ENCODE measurements at regions not wholly inside any gene's neighbourhood (a gene's known extent, or its start where the extent isn't known, plus 50 kb on each side); places are given as distances from the start of the nearest gene placed in this dataset.

- Mint-ChIP-seq H3K36me3 (ENCODE audit: low read depth) (no peaks in the 10 kb centered on the region), H3K27ac (peak overlapping the region; percentile 83), H3K27me3 (peaks cover 27% of the 10 kb centered on the region), H3K4me1 (ENCODE audit: low read depth) (peaks cover 44% of the 10 kb centered on the region), H3K9me3 (no peaks in the 10 kb centered on the region), H3K4me3 (no peak overlapping the region)
- intact Hi-C loops (cut with micrococcal nuclease), result loop anchor here (2.0 to 5.0 kb wide), 2 partner anchors 82 to 95 kb away; no protein-coding TSS in a partner anchor
Measured at GRCh38 chr6:43976706-43977403, 150.4 kb downstream of the MRPL14 start.

- H3K9me3 Mint-ChIP-seq, result no peaks in the 10 kb centered on the region
- no peak overlapping the region for H3K27ac Mint-ChIP-seq
- peaks cover 31% of the 10 kb centered on the region for H3K27me3 Mint-ChIP-seq
- intact Hi-C loops (cut with micrococcal nuclease), result loop anchor here (5.0 kb wide), 1 partner anchor 98 kb away; no protein-coding TSS in a partner anchor
- peaks cover 58% of the 10 kb centered on the region for H3K4me1 Mint-ChIP-seq (ENCODE audit: low read depth)
- no peaks in the 10 kb centered on the region for H3K36me3 Mint-ChIP-seq (ENCODE audit: low read depth)
- H3K4me3 Mint-ChIP-seq, result no peak overlapping the region
Measured at GRCh38 chr6:43974643-43975230, 152.5 kb downstream of the MRPL14 start.

- H3K36me3 Mint-ChIP-seq (ENCODE audit: low read depth), result no peaks in the 10 kb centered on the region
- intact Hi-C loops (cut with micrococcal nuclease), result no loop called here
- H3K4me1 Mint-ChIP-seq (ENCODE audit: low read depth), result peaks cover 46% of the 10 kb centered on the region
- no peaks in the 10 kb centered on the region for H3K9me3 Mint-ChIP-seq
- no peak overlapping the region for H3K4me3 Mint-ChIP-seq
- H3K27ac Mint-ChIP-seq, result no peak overlapping the region
- H3K27me3 Mint-ChIP-seq, result peaks cover 37% of the 10 kb centered on the region
Measured at GRCh38 chr6:43973357-43973756, 153.9 kb downstream of the MRPL14 start.

- intact Hi-C loops (cut with micrococcal nuclease), result no loop called here
Measured at GRCh38 chr6:43972913-43973300, 154.3 kb downstream of the MRPL14 start.

DNA sequence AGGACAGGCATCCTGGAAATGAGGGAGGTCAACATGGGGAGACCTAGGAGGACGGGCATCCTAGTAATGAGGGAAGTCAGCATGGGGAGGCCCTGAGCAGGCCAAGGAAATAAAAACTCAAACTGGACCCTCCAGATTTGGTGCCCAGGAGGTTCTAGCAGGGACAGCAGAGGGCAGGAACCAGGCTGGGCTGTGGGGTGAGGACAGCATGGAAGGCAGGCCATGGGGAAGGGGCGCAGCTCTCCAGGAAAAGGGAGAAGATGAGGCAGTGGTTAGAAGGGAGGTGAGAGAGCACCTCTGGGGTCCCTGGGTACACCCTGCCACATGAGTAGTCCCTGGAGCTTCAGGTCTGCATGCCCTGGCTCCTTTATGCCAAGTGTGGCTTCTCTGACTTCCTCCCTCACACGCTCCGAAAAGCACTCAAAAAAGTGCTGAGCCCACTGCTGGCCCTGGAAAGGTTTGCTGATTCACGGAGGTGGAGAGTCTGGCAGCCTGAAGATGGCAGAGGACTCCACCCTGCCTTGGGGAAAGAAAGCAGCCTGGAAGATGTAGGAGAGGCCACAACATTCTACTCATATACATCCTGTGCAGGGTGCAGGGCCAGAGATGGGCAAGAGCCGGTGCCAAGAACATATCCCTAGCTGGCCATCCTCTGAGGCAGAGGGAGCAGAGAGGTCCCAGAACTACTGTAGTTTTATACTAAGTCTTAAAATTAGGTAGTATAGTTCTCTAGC lies 154.9 kb downstream of the MRPL14 start:
- H3K4me1 Mint-ChIP-seq (ENCODE audit: low read depth), result peaks cover 36% of the 10 kb centered on the region
- H3K4me3 Mint-ChIP-seq, result no peak overlapping the region
- no peaks in the 10 kb centered on the region for H3K9me3 Mint-ChIP-seq
- intact Hi-C loops (cut with micrococcal nuclease), result no loop called here
- H3K27ac Mint-ChIP-seq, result peak overlapping the region; percentile 53
- no peaks in the 10 kb centered on the region for H3K36me3 Mint-ChIP-seq (ENCODE audit: low read depth)
- peaks cover 39% of the 10 kb centered on the region for H3K27me3 Mint-ChIP-seq

More at GRCh38 chr6:43972913-43973300, 154.3 kb downstream of the MRPL14 start:
- no peak overlapping the region for H3K4me3 Mint-ChIP-seq
- peak overlapping the region; percentile 53 for H3K27ac Mint-ChIP-seq
- H3K36me3 Mint-ChIP-seq (ENCODE audit: low read depth), result no peaks in the 10 kb centered on the region
- peaks cover 39% of the 10 kb centered on the region for H3K27me3 Mint-ChIP-seq
- peaks cover 41% of the 10 kb centered on the region for H3K4me1 Mint-ChIP-seq (ENCODE audit: low read depth)
- H3K9me3 Mint-ChIP-seq, result no peaks in the 10 kb centered on the region

DNA sequence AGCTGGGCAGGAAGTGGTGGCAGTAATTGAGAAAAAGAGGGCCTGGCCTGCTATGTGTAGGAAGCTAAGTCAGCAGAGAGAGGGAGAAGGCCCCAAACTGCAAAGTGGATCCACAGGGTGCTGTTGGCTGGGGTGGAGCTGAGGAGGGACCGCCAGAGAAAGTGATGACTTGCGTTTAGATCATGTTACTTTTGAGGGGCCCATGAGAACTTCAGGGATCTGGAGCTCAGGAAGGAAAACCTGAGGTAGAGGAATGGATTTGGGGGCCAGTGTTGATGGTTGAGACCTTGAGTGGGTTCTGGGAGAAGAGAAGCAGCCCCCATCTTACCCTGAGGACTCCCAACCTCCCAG lies 155.5 kb downstream of the MRPL14 start:
- intact Hi-C loops (cut with micrococcal nuclease), result no loop called here
- Mint-ChIP-seq H3K4me1 (ENCODE audit: low read depth) (peaks cover 31% of the 10 kb centered on the region), H3K27me3 (peaks cover 39% of the 10 kb centered on the region), H3K27ac (peak overlapping the region; percentile 53), H3K9me3 (no peaks in the 10 kb centered on the region), H3K36me3 (ENCODE audit: low read depth) (no peaks in the 10 kb centered on the region), H3K4me3 (no peak overlapping the region)

DNA sequence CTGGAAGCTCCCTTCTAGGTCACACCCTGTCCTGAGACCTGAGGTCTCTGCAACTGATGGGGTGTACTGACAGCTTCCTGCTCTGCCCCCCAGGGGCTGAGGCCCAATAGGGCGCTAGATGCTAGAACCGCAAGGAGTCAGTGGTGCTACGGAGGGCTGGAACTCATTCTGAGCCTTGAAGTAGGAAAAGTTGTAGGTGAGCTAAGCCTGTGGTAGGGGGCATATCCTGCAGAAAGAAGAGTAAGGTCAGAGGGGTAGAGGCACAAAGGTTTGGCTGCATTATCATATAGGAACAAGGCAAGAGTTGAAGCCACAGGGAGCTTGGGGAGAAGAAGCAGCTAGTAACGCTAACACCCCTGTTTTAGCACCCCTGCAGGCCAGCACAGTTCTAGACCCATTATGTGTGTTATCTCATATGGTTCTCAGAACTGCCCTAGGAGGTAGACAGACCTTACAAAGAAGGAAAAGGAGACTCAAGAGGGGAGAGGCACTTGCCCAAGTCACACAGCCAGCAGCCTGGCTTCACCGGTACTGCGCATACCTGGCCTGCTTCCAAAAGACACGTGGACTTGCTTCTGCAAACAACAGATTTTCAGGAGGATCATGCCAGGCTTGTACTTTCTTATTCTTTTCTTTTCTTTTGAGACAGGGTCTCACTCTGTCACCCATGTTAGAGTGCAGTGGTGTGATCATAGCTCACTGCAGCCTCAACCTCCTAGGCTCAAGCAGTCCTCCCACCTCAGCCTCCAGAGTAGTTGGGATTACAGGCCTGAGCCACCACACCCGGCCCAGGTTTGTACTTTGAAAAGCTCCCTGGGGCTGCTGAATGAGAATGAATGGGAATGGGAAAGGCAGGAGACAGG lies 156.1 kb downstream of the MRPL14 start:
- Mint-ChIP-seq H3K27ac (peak overlapping the region; percentile 65), H3K4me1 (ENCODE audit: low read depth) (peaks cover 28% of the 10 kb centered on the region), H3K9me3 (no peaks in the 10 kb centered on the region), H3K4me3 (no peak overlapping the region), H3K36me3 (ENCODE audit: low read depth) (no peaks in the 10 kb centered on the region), H3K27me3 (peaks cover 41% of the 10 kb centered on the region)
- intact Hi-C loops (cut with micrococcal nuclease), result no loop called here

- peak overlapping the region; percentile 65 for H3K27ac Mint-ChIP-seq
- peaks cover 38% of the 10 kb centered on the region for H3K27me3 Mint-ChIP-seq
- H3K9me3 Mint-ChIP-seq, result no peaks in the 10 kb centered on the region
- peaks cover 30% of the 10 kb centered on the region for H3K4me1 Mint-ChIP-seq (ENCODE audit: low read depth)
- H3K36me3 Mint-ChIP-seq (ENCODE audit: low read depth), result no peaks in the 10 kb centered on the region
- H3K4me3 Mint-ChIP-seq, result no peak overlapping the region
- intact Hi-C loops (cut with micrococcal nuclease), result no loop called here
Measured at GRCh38 chr6:43970068-43970912, 157.0 kb downstream of the MRPL14 start.

GRCh38 chr6:43969158-43969981 lies 157.9 kb downstream of the MRPL14 start:
- H3K27ac Mint-ChIP-seq, result no peak overlapping the region
- H3K4me3 Mint-ChIP-seq, result no peak overlapping the region
- peaks cover 36% of the 10 kb centered on the region for H3K27me3 Mint-ChIP-seq
- no peaks in the 10 kb centered on the region for H3K36me3 Mint-ChIP-seq (ENCODE audit: low read depth)
- peaks cover 37% of the 10 kb centered on the region for H3K4me1 Mint-ChIP-seq (ENCODE audit: low read depth)
- intact Hi-C loops (cut with micrococcal nuclease), result no loop called here
- no peaks in the 10 kb centered on the region for H3K9me3 Mint-ChIP-seq

DNA sequence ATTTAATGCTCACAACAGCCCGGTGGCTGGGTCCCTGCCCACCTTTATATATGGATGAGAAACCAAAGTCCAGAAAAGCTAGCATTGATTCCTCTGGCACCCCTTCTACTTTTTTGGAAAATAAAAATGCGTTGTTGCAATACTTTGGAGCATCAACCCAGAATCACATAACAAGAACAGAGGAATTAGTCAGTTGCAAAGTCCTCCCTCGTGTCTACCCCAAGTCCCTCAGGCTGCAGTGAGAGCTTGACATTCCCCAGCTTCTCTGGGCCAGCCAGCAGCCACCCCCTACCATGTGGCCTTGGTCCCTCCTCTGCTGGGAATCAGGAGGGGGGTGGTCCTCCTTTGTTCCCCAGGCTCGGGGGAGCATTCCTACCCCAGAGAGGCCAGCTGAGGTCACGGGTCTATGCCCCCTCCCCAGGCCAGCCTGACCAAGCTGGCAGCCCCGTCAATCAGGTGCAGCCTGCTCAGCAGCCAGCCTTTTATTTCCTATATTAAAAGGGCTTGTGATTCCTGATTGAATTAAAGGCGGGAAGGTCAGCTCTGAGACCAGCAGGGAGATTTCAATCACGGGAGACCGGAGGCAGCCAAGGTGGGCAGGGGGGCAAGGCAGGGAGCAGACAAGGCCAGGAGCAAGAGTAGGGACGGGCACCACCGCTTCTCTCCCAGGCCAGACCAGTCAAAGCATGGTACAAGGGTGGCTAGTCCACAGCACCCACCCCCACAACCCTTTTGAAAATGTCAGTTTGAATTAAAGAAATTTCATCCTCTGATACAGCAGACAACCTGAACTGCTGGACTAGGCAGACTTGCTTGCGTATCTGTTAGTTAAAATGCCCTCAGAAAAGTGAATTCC lies 158.9 kb downstream of the MRPL14 start:
- H3K4me1 Mint-ChIP-seq (ENCODE audit: low read depth), result peaks cover 39% of the 10 kb centered on the region
- H3K9me3 Mint-ChIP-seq, result no peaks in the 10 kb centered on the region
- H3K4me3 Mint-ChIP-seq, result no peak overlapping the region
- peaks cover 36% of the 10 kb centered on the region for H3K27me3 Mint-ChIP-seq
- no peaks in the 10 kb centered on the region for H3K36me3 Mint-ChIP-seq (ENCODE audit: low read depth)
- intact Hi-C loops (cut with micrococcal nuclease), result no loop called here
- no peak overlapping the region for H3K27ac Mint-ChIP-seq

- Mint-ChIP-seq H3K9me3 (no peaks in the 10 kb centered on the region), H3K27ac (no peak overlapping the region), H3K4me1 (ENCODE audit: low read depth) (peaks cover 35% of the 10 kb centered on the region), H3K4me3 (no peak overlapping the region), H3K27me3 (peaks cover 34% of the 10 kb centered on the region), H3K36me3 (ENCODE audit: low read depth) (no peaks in the 10 kb centered on the region)
- intact Hi-C loops (cut with micrococcal nuclease), result no loop called here
Measured at GRCh38 chr6:43967719-43968091, 159.5 kb downstream of the MRPL14 start.

Measured in dendritic cell treated with granulocyte-macrophage colony-stimulating factor and Interleukin-4, amounts not matched to agents 40 ng/mL and 50 ng/mL, for 4 days (primary cell).